ENCODE measurements at regions not wholly inside any gene's neighbourhood (a gene's known extent, or its start where the extent isn't known, plus 50 kb on each side); places are given as distances from the start of the nearest gene placed in this dataset.
"Not testable (repeated sequence)": the region's sequence is repeated elsewhere in the genome, so short reads cannot be mapped to it uniquely, and the experiment has no call there.

- DNase-seq, result no peak
- intact Hi-C loops (cut with DNase I), result loop anchor here (10.0 kb wide), 2 partner anchors 145 to 505 kb away; no protein-coding TSS in a partner anchor
- ATAC-seq (ENCODE audit: poor library complexity), result no peak
Measured at GRCh38 chr2:42979870-42980763, 187.7 kb upstream of the HAAO start.

- ATAC-seq (ENCODE audit: poor library complexity), result no peak
- intact Hi-C loops (cut with DNase I), result loop anchor here (10.0 kb wide), 2 partner anchors 145 to 505 kb away; no protein-coding TSS in a partner anchor
- no peak for DNase-seq
Measured at GRCh38 chr2:42979416-42979869, 187.1 kb upstream of the HAAO start.

- no peak for ATAC-seq (ENCODE audit: poor library complexity)
- DNase-seq, result no peak
- intact Hi-C loops (cut with DNase I), result loop anchor here (10.0 kb wide), 2 partner anchors 146 to 506 kb away; no protein-coding TSS in a partner anchor
Measured at GRCh38 chr2:42978887-42979415, 186.6 kb upstream of the HAAO start.

- intact Hi-C loops (cut with DNase I), result loop anchor here (10.0 kb wide), 2 partner anchors 146 to 506 kb away; no protein-coding TSS in a partner anchor
- ATAC-seq (ENCODE audit: poor library complexity) (no peak), DNase-seq (no peak)
Measured at GRCh38 chr2:42978175-42978886, 185.9 kb upstream of the HAAO start.

GRCh38 chr2:42977270-42978174 is 185.1 kb upstream of the HAAO start:
- intact Hi-C loops (cut with DNase I), result loop anchor here (10.0 kb wide), 2 partner anchors 147 to 507 kb away; no protein-coding TSS in a partner anchor
- no peak for DNase-seq
- no peak for ATAC-seq (ENCODE audit: poor library complexity)

- ATAC-seq (ENCODE audit: poor library complexity) (no peak), DNase-seq (no peak)
- intact Hi-C loops (cut with DNase I), result loop anchor here (10.0 kb wide), 2 partner anchors 148 to 508 kb away; no protein-coding TSS in a partner anchor
Measured at GRCh38 chr2:42976351-42976750, 184.0 kb upstream of the HAAO start.

- intact Hi-C loops (cut with DNase I), result loop anchor here (2.0 to 10.0 kb wide), 3 partner anchors 150 to 510 kb away; partner anchors contain the start of gene ZFP36L2
- ATAC-seq (ENCODE audit: poor library complexity) (peak; percentile 92), DNase-seq (peak; percentile 89)
Measured at GRCh38 chr2:42974721-42975717, 182.6 kb upstream of the HAAO start.

GRCh38 chr2:42974169-42974720 is 181.9 kb upstream of the HAAO start:
- DNase-seq, result no peak
- intact Hi-C loops (cut with DNase I), result loop anchor here (2.0 to 10.0 kb wide), 3 partner anchors 151 to 511 kb away; partner anchors contain the start of gene ZFP36L2
- ATAC-seq (ENCODE audit: poor library complexity), result no peak

GRCh38 chr2:42973726-42974125 is 181.3 kb upstream of the HAAO start:
- no peak for ATAC-seq (ENCODE audit: poor library complexity)
- no peak for DNase-seq
- intact Hi-C loops (cut with DNase I), result loop anchor here (2.0 to 10.0 kb wide), 3 partner anchors 151 to 511 kb away; partner anchors contain the start of gene ZFP36L2

- intact Hi-C loops (cut with DNase I), result loop anchor here (10.0 kb wide), 2 partner anchors 152 to 512 kb away; no protein-coding TSS in a partner anchor
Measured at GRCh38 chr2:42972933-42973516, 180.6 kb upstream of the HAAO start.

GRCh38 chr2:42971947-42972736 is 179.8 kb upstream of the HAAO start:
- no peak for ATAC-seq (ENCODE audit: poor library complexity)
- intact Hi-C loops (cut with DNase I), result loop anchor here (10.0 kb wide), 2 partner anchors 153 to 513 kb away; no protein-coding TSS in a partner anchor
- DNase-seq, result no peak

More at GRCh38 chr2:42972933-42973516, 180.6 kb upstream of the HAAO start:
- DNase-seq; ATAC-seq (ENCODE audit: poor library complexity): not testable (repeated sequence)

- no peak for ATAC-seq (ENCODE audit: poor library complexity)
- intact Hi-C loops (cut with DNase I), result loop anchor here (10.0 kb wide), 2 partner anchors 153 to 513 kb away; no protein-coding TSS in a partner anchor
- DNase-seq, result no peak
Measured at GRCh38 chr2:42971381-42971780, 179.0 kb upstream of the HAAO start.

- ATAC-seq (ENCODE audit: poor library complexity), result no peak
- DNase-seq, result no peak
- intact Hi-C loops (cut with DNase I), result loop anchor here (10.0 kb wide), 2 partner anchors 155 to 515 kb away; no protein-coding TSS in a partner anchor
Measured at GRCh38 chr2:42970151-42970550, 177.8 kb upstream of the HAAO start.

GRCh38 chr2:42969231-42970150 is 177.1 kb upstream of the HAAO start:
- DNase-seq (no peak), ATAC-seq (ENCODE audit: poor library complexity) (peak; percentile 8)
- intact Hi-C loops (cut with DNase I), result loop anchor here (10.0 kb wide), 2 partner anchors 155 to 515 kb away; no protein-coding TSS in a partner anchor

Measured in Right ventricle myocardium superior (tissue), 1 donor.